Right lung (tissue), 2 donors: ENCODE measurements at regions not wholly inside any gene's neighbourhood (a gene's known extent, or its start where the extent isn't known, plus 50 kb on each side); places are given as distances from the start of the nearest gene placed in this dataset.

Experiments
- DNase-seq, 2 donors: peaks; one replicate each; pipeline ENCODE4 v3.0.0-alpha.2; 2013

DNA sequence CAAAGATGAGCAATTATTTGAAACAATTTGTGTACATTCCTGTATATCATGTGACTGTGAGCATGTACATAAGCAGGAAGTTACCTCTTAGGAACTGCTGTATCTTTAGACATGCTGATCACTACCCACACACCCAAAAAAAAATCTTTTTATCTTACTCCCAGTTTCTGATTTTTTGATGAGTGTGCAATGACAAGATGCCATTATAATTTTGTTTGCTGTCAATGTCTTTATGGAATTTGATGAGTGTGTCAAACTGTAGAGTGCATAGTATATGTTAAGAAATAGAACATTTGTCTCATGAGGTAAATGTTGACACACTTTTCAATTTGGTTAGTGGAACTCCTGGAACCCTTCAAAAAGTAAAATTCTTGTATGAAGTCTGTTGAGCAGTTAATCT is 84.0 kb upstream of the TMEFF2 start:
- no peak for DNase-seq

DNA sequence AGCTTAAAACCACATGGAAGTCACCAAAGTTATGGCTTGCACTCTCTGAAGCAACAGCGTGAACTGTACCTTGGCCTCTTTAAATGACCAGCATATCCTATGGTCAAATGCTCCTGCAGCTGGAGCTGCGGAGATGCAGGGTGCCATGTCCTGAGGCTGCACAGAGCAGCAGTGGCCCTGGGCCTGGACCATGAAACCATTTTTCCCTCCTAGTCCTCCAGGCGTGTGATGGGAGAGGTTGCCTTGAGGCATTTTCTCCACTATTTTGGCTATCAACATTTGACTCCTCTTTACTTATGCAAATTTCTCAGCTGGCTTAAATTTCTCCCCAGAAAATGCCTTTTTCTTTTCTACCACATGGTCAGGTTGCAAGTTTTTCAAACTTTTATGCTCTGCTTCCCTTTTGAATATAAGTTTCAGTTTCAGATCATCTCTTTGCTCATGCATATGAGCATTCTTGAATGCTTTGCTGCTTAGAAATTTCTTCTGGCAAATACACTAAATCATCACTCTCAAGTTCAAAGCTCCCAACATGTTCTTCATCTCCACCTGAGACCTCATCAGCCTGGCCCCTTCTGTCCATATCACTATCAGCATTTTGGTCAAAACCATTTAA is 82.9 kb upstream of the TMEFF2 start:
- DNase-seq, result no peak

DNA sequence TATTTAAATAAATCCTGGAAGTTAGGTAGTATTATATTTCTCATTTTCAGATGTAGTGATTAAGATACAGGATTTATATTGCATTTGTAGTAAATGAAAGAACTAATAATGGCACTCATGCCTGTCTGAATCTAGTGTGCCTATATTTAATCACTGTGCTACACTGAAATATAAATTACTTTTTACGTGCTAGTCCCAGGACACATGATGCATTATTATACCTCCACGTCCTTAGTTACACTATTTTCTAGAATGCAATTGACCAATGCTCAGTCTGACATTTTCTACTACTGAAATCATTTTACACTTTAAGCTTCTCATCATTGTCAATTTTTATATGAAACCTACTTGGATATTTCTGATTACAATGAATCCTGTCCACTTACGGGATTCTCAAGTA is 80.9 kb upstream of the TMEFF2 start:
- no peak for DNase-seq

DNA sequence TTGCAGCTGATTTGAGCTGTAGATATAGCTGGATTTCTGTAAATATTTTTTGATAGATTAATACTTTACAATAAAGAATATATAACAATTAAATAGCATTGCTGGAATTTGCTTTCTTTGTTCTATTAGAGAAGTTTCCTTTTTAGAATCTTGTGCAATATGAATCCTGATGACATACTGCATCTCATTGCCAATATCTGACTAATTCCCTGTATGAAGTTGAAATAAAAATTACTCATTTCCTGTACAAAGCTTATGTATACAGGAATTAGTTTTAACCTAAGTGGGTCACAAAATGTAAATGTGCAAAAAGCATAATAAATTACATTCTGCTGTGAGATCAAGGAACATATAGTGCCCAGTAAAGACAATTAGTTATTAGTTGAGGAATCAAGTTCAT is 72.8 kb upstream of the TMEFF2 start:
- DNase-seq, result no peak

DNA sequence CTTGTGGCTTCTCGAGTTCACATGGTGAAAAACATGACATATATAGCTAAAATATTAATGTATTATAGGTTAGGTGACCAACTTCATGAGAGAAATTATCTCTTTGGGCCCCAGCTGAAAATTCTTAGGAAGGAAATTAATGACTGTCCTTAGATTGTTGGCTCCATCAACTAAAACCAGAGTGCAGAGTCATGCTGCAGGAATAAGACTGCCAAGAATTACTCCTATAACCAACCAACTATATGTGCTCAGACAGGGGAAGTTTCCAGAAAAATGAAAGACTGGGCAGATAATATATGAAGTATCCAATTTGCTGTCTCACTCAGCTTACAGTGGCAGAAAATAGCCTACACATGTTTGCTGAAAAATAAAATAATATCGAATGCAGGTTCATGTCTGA is 71.0 kb upstream of the TMEFF2 start:
- DNase-seq, result no peak

DNA sequence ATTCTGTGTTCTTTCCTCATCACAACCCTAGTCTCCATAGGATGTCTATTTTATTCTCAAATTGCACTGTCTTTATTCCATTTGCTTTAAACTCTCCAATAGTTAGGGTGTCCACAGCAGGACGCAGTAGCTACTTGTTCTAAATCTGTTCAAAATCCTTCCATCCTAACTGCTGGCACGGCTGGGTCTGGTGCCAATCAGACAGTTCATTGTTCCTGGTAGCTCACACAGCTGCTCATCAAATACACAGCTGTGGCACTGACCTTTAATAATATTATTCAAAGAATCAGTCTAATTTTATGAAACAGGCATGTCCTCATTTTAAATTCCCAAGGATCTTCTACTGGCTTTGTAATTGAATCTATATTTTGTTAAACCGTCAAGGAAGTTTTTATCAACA is 59.7 kb upstream of the TMEFF2 start:
- no peak for DNase-seq

DNA sequence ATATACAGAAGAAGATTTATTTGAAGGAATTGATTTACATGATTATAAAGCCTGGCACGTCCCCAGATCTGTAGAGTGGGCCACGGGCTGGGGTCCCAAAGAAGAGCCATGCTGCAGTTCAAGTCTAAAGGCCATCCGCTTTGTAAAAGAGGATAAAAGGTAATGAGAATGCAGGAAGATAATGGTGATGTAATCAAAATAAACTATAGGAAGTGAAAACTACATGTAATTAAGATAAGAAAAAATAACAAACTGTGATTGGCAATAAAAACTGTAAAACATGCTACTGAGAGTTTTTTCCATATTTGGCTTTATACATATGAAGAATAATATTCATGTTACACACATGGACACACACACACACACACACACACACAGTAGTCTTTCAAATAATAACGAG is 59.0 kb upstream of the TMEFF2 start:
- no peak for DNase-seq

DNA sequence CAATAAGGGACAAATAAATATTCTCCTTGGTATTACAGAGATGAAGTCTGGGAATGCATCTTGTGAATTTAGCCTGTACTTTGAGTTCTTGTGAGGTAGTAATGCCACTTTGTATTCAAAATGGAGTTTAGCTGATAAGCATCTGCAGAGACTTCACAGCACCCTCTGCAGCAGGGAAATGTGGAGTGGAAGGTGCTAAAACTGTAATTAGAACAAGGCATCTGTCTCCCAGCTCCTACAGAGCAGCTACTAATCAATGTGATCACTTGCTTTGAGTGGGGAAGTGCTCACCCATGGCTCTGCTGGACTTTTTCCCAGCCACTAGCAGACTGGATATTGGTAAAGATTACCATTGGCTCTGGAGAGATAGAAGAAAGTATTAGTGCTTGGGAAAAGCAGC is 56.2 kb upstream of the TMEFF2 start:
- no peak for DNase-seq

DNA sequence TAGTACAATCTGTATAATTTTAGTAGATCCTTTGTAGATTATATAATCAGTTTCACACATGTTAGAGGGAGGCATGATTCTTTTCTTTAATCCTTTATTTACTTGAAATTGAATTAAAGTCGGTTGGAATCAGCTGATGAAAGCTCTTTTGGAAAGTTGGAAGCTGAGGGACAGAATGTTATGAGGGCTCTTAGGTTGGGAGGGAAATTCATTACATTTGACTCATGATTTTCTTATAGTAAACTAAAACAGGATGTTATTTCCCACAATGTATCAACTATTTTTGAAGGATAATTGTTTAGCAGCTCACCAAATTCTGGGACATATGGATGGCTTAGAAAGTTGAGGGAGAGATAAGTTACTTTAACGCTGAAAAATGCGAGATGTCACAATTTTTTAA is 52.7 kb upstream of the TMEFF2 start:
- no peak for DNase-seq

DNA sequence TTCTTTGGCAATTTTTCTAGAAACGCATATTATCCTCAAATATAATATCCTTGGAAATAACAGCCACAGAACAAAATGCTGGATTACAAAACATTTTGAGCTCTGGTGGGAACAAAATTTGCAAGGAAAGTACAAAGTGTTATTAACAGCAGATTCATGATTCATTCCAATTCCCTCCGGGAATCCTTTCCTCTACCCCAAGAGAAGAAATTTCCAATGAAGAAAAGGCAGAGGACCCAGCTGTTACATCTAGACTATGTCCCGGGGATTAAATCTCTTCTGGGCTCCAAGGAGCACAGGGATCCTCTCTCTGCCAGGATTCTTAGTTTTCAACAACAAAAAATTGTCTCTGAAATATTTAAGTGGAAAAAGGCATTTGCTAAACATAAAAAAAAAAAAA is 51.6 kb upstream of the TMEFF2 start:
- DNase-seq, result no peak

DNA sequence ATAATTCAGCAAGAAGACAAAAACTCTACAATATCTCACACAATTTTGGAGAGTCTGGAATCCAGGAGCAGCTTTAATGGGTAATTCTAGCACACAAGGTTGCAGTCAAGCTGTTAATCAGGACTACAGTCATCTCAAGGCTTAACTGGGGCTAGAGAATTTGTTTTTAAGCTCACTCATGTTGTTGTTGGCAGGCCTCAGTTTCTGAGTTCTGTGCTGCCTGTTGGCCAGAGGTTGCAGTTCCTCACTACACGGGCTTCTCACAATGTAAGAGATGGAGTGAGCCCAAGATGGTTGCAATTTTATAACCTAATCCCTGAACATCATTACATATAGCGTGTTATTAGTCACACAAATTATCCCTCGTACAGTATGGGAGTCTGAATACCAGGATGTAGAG is 50.6 kb upstream of the TMEFF2 start:
- no peak for DNase-seq
